ENCODE measurements at regions not wholly inside any gene's neighbourhood (a gene's known extent, or its start where the extent isn't known, plus 50 kb on each side); places are given as distances from the start of the nearest gene placed in this dataset.

- TF ChIP-seq, protein P1, sequence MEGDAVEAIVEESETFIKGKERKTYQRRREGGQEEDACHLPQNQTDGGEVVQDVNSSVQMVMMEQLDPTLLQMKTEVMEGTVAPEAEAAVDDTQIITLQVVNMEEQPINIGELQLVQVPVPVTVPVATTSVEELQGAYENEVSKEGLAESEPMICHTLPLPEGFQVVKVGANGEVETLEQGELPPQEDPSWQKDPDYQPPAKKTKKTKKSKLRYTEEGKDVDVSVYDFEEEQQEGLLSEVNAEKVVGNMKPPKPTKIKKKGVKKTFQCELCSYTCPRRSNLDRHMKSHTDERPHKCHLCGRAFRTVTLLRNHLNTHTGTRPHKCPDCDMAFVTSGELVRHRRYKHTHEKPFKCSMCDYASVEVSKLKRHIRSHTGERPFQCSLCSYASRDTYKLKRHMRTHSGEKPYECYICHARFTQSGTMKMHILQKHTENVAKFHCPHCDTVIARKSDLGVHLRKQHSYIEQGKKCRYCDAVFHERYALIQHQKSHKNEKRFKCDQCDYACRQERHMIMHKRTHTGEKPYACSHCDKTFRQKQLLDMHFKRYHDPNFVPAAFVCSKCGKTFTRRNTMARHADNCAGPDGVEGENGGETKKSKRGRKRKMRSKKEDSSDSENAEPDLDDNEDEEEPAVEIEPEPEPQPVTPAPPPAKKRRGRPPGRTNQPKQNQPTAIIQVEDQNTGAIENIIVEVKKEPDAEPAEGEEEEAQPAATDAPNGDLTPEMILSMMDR (IDR thresholded peaks at IDR 0.05) = no peak
- H3K9me3 Mint-ChIP-seq = peaks cover 6% of the 10 kb centered on the region
- no peak overlapping the region for H3K4me3 Mint-ChIP-seq
- no peaks in the 10 kb centered on the region for H3K36me3 Mint-ChIP-seq (ENCODE audit: low read depth)
- H3K27ac Mint-ChIP-seq = no peak overlapping the region
- no peaks in the 10 kb centered on the region; the same call in 1 of the 2 replicates for H3K27me3 Mint-ChIP-seq (ENCODE audit: insufficient read depth)
- H3K4me1 Mint-ChIP-seq (ENCODE audit: low read depth) = no peaks in the 10 kb centered on the region
- DNase-seq = no peak
Observed at GRCh38 chr7:25940086-25940906, 211.7 kb upstream of the NFE2L3 start.

DNA sequence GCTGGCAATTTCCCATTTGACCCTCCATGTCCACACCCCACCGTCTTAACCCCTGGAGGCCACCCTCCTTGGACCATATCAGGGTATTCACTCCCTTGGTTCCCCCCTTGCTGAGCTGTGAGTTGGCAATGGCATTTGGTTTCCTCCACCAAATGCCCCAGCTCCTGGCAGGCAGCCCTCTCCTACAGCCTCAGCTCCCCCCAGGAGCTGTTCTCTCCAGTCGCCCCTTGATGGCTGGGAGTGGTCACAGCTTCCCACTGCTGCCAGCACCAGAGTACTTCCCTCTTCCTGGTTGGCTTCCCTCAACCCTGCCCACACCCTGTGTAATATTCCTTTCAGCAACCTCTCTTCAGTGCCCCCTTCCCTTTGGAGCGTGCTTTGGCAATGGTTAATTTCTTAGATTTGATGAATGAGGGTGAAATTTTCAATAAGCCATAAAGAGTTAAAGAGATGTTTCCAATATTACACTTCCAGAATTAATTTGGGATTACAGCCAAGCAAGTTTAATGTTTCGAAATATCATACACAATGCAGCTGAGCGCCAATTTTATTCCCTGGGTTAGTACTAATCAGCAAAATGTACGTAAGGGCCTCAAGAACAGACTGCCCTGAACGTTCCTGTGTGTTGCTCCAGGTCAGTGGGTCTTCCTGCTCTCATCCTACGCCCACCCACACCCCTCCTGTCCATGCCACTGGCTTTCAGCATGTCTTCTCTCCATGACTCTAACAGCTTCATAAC is 207.1 kb upstream of the NFE2L3 start:
- no peaks in the 10 kb centered on the region for H3K9me3 Mint-ChIP-seq
- TF ChIP-seq, protein P1 (IDR thresholded peaks at IDR 0.05) = no peak
- peaks cover 14% of the 10 kb centered on the region for H3K27me3 Mint-ChIP-seq (ENCODE audit: insufficient read depth)
- DNase-seq = no peak
- no peak overlapping the region for H3K4me3 Mint-ChIP-seq
- H3K27ac Mint-ChIP-seq = no peak overlapping the region
- H3K4me1 Mint-ChIP-seq (ENCODE audit: low read depth) = no peaks in the 10 kb centered on the region
- no peaks in the 10 kb centered on the region for H3K36me3 Mint-ChIP-seq (ENCODE audit: low read depth)

DNA sequence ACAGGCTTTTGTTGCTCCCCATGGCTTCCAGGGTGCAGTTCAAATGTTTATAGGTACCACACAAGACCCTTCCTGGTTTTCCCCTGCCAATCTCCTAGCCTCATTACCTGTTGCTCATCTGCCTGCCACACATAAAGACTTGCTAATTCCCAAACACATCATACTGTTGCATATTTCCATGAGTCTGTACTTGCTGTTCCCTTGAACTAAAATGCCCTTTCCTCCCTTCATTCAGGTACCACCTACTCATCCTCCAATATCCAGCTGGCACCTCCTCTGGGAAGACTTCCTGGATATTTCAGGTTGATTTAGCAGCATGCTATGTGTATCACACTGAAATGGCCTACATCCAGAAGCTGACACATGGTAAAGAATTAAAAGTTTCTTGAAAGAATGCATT is 206.4 kb upstream of the NFE2L3 start:
- H3K27ac Mint-ChIP-seq = no peak overlapping the region
- no peaks in the 10 kb centered on the region for H3K9me3 Mint-ChIP-seq
- TF ChIP-seq, protein P1 (IDR thresholded peaks at IDR 0.05) = no peak
- H3K27me3 Mint-ChIP-seq (ENCODE audit: insufficient read depth) = peaks cover 19% of the 10 kb centered on the region
- no peaks in the 10 kb centered on the region for H3K36me3 Mint-ChIP-seq (ENCODE audit: low read depth)
- no peak overlapping the region for H3K4me3 Mint-ChIP-seq
- no peaks in the 10 kb centered on the region for H3K4me1 Mint-ChIP-seq (ENCODE audit: low read depth)
- DNase-seq = no peak

GRCh38 chr7:25946181-25946580 is 205.8 kb upstream of the NFE2L3 start:
- DNase-seq = no peak
- H3K9me3 Mint-ChIP-seq = no peaks in the 10 kb centered on the region
- TF ChIP-seq, protein P1 (IDR thresholded peaks at IDR 0.05) = no peak
- no peaks in the 10 kb centered on the region for H3K36me3 Mint-ChIP-seq (ENCODE audit: low read depth)
- H3K27ac Mint-ChIP-seq = no peak overlapping the region
- H3K4me1 Mint-ChIP-seq (ENCODE audit: low read depth) = no peaks in the 10 kb centered on the region
- no peak overlapping the region for H3K4me3 Mint-ChIP-seq
- H3K27me3 Mint-ChIP-seq (ENCODE audit: insufficient read depth) = peaks cover 19% of the 10 kb centered on the region

GRCh38 chr7:25947669-25948516 is 204.1 kb upstream of the NFE2L3 start:
- H3K36me3 Mint-ChIP-seq (ENCODE audit: low read depth) = no peaks in the 10 kb centered on the region
- H3K4me1 Mint-ChIP-seq (ENCODE audit: low read depth) = no peaks in the 10 kb centered on the region

More at GRCh38 chr7:25947669-25948516, 204.1 kb upstream of the NFE2L3 start:
- Mint-ChIP-seq H3K27ac (no peak overlapping the region), H3K9me3 (no peaks in the 10 kb centered on the region), H3K4me3 (no peak overlapping the region), H3K27me3 (ENCODE audit: insufficient read depth) (peaks cover 19% of the 10 kb centered on the region)
- TF ChIP-seq, protein P1 (IDR thresholded peaks at IDR 0.05) = no peak
- DNase-seq = no peak

Data from HFFc6 (cell line).